NCI-H2029 treated with DMSO at 0.1 percent for 48 hours (cell line): ENCODE measurements at regions not wholly inside any gene's neighbourhood (a gene's known extent, or its start where the extent isn't known, plus 50 kb on each side); places are given as distances from the start of the nearest gene placed in this dataset.
"Not testable (repeated sequence)": the region's sequence is repeated elsewhere in the genome, so short reads cannot be mapped to it uniquely, and the experiment has no call there.

Source experiments
- DNase-seq: peaks from one replicate; lab custom pipeline; 2025; lab: John Stamatoyannopoulos, UW

DNA sequence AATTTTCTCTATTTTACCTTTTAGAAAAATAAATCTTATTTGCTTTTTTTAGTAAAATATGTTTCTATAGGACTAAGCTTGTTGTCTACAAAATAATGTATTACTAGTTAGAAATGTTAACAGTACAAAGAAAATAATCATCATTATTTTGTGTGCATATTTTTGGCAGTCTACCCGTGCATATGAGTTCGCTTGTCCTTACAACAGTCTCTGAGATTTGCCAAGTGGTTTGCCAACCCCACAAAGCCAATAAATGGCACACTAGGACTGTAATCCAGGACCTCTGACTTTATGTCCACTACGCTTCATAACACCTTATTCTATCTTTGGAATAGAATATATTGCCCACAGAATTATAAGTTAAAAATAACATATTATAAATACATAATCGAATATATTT is 152.0 kb downstream of the KCNJ2 start:
- DNase-seq, result no peak

GRCh38 chr17:70323269-70323668 is 153.9 kb downstream of the KCNJ2 start:
- DNase-seq, result no peak

- DNase-seq, result no peak
These were observed 154.7 kb downstream of the KCNJ2 start for GRCh38 chr17:70324031-70324430.

GRCh38 chr17:70327279-70327678 is 157.9 kb downstream of the KCNJ2 start:
- no peak for DNase-seq

- no peak for DNase-seq
These were observed 158.4 kb downstream of the KCNJ2 start for GRCh38 chr17:70327723-70328122.

DNA sequence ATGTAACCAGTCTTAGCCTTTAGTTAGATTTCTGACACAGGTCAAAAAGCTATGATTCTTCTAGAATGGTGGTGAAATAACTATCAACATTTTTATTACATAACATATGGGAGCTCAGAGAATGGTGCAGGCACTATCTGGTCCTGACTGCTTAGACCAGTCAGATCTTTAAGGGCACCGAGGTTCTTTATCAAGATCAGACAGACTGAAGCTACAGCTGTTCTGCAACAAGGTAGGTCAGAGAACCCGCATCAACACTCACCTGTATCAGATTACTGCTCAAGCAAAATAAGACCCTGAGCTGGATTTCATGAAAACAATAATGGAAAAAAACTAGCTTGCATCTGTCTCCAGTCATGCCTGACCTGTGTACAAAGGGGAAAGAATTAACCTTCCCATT is 160.4 kb downstream of the KCNJ2 start:
- DNase-seq, result no peak

DNA sequence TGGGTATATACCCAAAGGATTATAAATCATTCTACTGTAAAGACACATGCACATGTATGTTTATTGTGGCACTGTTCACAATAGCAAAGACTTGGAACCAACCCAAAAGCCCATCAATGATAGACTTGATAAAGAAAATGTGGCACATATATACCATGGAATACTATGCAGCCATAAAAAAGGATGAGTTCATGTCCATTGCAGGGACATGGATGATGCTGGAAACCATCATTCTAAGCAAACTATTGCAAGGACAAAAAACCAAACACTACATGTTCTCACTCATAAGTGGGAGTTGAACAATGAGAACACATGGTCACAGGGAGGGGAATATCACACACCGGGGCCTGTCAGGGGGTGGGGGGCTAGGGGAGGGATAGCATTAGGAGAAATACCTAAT is 161.7 kb downstream of the KCNJ2 start:
- DNase-seq, result not testable (repeated sequence)

GRCh38 chr17:70332356-70333210 is 163.3 kb downstream of the KCNJ2 start:
- DNase-seq, result no peak

- DNase-seq, result no peak
These were observed 167.1 kb downstream of the KCNJ2 start for GRCh38 chr17:70336411-70336810.

DNA sequence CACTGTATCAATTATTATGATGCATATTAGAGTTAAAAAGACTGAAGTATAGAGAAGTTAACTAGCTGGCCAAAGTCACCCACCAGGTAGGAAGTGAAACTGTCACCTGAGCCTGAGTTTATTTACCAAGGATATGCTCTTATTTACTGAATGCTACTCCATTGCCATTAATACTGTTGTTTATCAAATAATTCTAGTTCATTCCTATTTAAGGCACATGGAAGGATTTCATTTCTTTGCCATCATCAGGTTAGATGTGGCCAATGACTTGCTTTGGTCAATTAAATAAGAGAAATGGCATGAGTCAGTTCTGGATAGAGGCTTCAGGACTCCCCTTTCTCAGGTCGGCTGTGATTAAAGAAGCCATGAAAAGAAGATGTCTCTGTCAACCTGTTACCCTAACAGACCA is 169.6 kb downstream of the KCNJ2 start:
- DNase-seq, result no peak

- DNase-seq, result no peak
These were observed 173.8 kb downstream of the KCNJ2 start for GRCh38 chr17:70343114-70343513.

- no peak for DNase-seq
These were observed 175.2 kb downstream of the KCNJ2 start for GRCh38 chr17:70344386-70345060.

- DNase-seq, result no peak
These were observed 175.7 kb downstream of the KCNJ2 start for GRCh38 chr17:70345061-70345460.

DNA sequence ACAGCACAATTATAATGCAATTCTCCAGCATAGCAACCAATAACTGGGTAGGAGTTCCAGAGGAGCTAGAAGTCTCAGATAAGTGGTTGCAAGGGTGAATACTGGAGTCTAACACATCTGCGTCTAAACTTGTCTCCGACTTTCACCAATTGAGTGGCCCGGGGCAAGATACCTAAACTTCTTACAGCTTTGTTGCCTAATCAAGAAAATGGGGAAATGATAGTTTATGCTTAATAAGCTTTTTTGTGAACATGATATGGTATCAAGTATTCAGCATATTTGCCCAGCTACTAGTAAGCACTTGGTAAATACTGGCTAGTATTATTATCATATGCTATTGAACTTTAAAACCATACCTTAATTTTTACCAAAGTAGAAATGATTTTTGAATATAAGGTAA is 183.5 kb downstream of the KCNJ2 start:
- DNase-seq, result no peak

- no peak for DNase-seq
These were observed 184.2 kb downstream of the KCNJ2 start for GRCh38 chr17:70353408-70354092.

GRCh38 chr17:70355185-70355584 is 185.9 kb downstream of the KCNJ2 start:
- DNase-seq, result no peak

- no peak for DNase-seq
These were observed 187.9 kb downstream of the KCNJ2 start for GRCh38 chr17:70357190-70357589.

- no peak for DNase-seq
These were observed 195.8 kb downstream of the KCNJ2 start for GRCh38 chr17:70365091-70365583.

DNA sequence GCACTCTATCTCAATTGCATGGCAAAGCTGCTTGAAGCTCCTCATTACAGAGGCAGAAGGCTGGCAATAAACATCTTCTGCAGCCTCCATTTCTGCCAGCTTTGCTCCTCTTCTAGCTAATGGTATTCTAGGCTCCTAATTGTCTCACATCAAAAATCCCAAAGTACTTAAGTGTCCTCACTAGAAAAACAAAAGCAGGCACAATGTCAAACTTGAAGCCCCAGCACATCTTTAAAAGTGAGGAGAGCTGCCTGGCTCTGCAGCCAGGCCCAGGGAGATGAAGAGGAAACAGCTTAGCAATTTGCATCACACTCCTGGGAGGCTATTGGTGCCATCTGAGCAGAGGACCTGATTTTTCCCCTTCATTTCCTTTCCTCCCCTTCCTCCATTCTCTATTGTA is 197.1 kb downstream of the KCNJ2 start:
- DNase-seq, result no peak

DNA sequence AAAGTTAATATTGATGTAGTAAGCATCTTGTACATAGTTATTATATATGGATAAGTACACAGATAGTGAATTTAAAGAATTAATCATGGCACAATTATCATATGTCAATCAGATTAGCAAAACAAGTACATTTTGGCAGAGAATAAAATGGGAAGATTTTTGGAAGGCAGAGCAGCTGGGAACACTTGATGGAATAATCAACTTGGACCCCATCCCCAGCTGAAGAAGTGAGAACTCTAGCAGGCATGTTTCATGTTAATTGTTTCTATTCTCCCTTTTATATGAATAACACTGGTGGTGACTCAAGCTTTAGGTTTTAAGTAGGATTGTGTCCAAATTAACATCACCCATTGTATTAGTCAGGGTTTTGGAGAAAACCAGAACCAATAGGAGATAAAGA is 198.7 kb downstream of the KCNJ2 start:
- no peak for DNase-seq

- no peak for DNase-seq
These were observed 200.1 kb downstream of the KCNJ2 start for GRCh38 chr17:70369391-70369790.

- DNase-seq, result no peak
These were observed 201.5 kb downstream of the KCNJ2 start for GRCh38 chr17:70370816-70371215.

- no peak for DNase-seq
These were observed 204.0 kb downstream of the KCNJ2 start for GRCh38 chr17:70373369-70373768.
